Adrenal gland (tissue), 5 donors: ENCODE measurements at regions not wholly inside any gene's neighbourhood (a gene's known extent, or its start where the extent isn't known, plus 50 kb on each side); places are given as distances from the start of the nearest gene placed in this dataset.

Experiments used
- CTCF ChIP-seq, 6 experiments: fragments of 450-650 bp in 4 of 6; fragments of 200-600 bp in 2 of 6; sonication (generic) in 1 of 6; IDR thresholded peaks; 1 replicate in 5 of 6; 2 replicates in 1 of 6; pipeline versions ENCODE4 v1.5.1 to v1.8.0; 2016 to 2021; ENCODE audit warnings: antibody characterized with exemption in 6 of 6, mild to moderate bottlenecking in 2 of 6, moderate library complexity in 1 of 6
- POLR2A ChIP-seq, 2 donors: fragments of 450-650 bp; IDR thresholded peaks; one replicate each; pipeline ENCODE4 v1.6.1; 2017; ENCODE audit warnings: antibody characterized with exemption in 2 of 2, mild to moderate bottlenecking in 2 of 2, moderate library complexity in 1 of 2
- donor health status: DM: no; HTN: no; CAD: no.

DNA sequence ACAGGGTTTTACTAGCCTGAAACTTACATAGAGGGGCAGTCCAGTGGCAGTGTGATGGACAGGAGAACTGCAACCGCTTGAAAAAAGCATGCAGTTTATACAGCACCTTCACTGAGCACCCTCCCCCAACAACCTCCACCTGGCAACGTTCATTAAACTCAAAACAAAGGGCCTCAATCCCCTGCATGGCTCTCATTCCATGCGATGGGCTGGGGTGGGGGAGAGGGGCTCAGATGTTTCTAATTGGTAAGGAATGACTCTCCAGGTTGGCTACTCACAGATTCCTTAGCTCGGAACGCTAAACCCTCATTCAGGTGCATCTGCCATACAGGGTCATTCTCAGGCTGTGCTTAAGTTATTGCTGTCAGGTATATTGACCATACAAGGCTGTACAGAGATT lies 80.9 kb upstream of the ITGA1 start:
- no peak for TF ChIP-seq CTCF (IDR thresholded peaks at IDR 0.05)
- no peak for TF ChIP-seq POLR2A (IDR thresholded peaks at IDR 0.05)
